Loucy (cell line): ENCODE measurements at regions not wholly inside any gene's neighbourhood (a gene's known extent, or its start where the extent isn't known, plus 50 kb on each side); places are given as distances from the start of the nearest gene placed in this dataset.

Experiments
- H2AFZ ChIP-seq: fragments of 200-600 bp; sonication (generic); 2 replicates; pipeline ENCODE4 v1.6.0; 2016; ENCODE audit warnings: antibody characterized with exemption, mild to moderate bottlenecking, low read length, moderate library complexity
- H3F3A ChIP-seq: fragments of 200-600 bp; 2 replicates; pipeline ENCODE4 v1.6.0; 2016; ENCODE audit warnings: antibody characterized with exemption, low read depth, mild to moderate bottlenecking
- H3K27me3 ChIP-seq: fragments of 200-600 bp; sonication (generic); 2 replicates; pipeline ENCODE4 v1.6.1; 2014; ENCODE audit warnings: low read length, mild to moderate bottlenecking; ENCODE audit not compliant: insufficient read depth, poor library complexity, severe bottlenecking
- H3K36me3 ChIP-seq: fragments of 200-600 bp; sonication (generic); 2 replicates; pipeline ENCODE4 v1.6.1; 2016; ENCODE audit warnings: low read length; ENCODE audit not compliant: insufficient read depth
- H3K4me1 ChIP-seq: fragments of 200-600 bp; sonication (generic); 2 replicates; pipeline ENCODE4 v1.5.1; 2014; ENCODE audit warnings: low read length, mild to moderate bottlenecking; ENCODE audit not compliant: insufficient read depth, poor library complexity, severe bottlenecking
- H3K4me2 ChIP-seq: fragments of 200-600 bp; sonication (generic); 2 replicates; pipeline ENCODE4 v1.6.0; 2014; ENCODE audit warnings: antibody characterized with exemption, low read length, low read depth, mild to moderate bottlenecking; ENCODE audit not compliant: poor library complexity, severe bottlenecking
- H3K4me3 ChIP-seq: fragments of 200-600 bp; sonication (generic); 2 replicates; pipeline ENCODE4 v1.5.1; 2014; ENCODE audit warnings: low read length, mild to moderate bottlenecking, mixed read lengths; ENCODE audit not compliant: poor library complexity, severe bottlenecking
- H3K79me2 ChIP-seq: fragments of 200-600 bp; sonication (generic); 2 replicates; pipeline ENCODE4 v1.6.1; 2014; ENCODE audit warnings: low read length; ENCODE audit not compliant: insufficient read depth
- H3K9ac ChIP-seq: fragments of 200-600 bp; sonication (generic); 2 replicates; pipeline ENCODE4 v1.6.0; 2014; ENCODE audit warnings: mild to moderate bottlenecking, low read depth, low read length, moderate library complexity; ENCODE audit not compliant: poor library complexity, severe bottlenecking
- H3K9me2 ChIP-seq: fragments of 200-600 bp; sonication (generic); replicated peaks from 2 replicates; pipeline ENCODE4 v1.6.1; 2016; ENCODE audit warnings: low read depth, low read length, mixed read lengths
- H3K9me3 ChIP-seq: fragments of 200-600 bp; sonication (generic); 2 replicates; pipeline ENCODE4 v1.6.1; 2014; ENCODE audit warnings: mild to moderate bottlenecking, antibody characterized with exemption, low read length, low read depth; ENCODE audit not compliant: insufficient read depth
- H4K20me1 ChIP-seq: fragments of 200-600 bp; sonication (generic); 2 replicates; pipeline ENCODE4 v1.6.0; 2014; ENCODE audit warnings: antibody characterized with exemption, low read length, mild to moderate bottlenecking; ENCODE audit not compliant: insufficient read depth, poor library complexity, severe bottlenecking
- EZH2phosphoT487 ChIP-seq: fragments of 200-600 bp; IDR thresholded peaks from 2 replicates; pipeline ENCODE4 v1.6.1; 2018; ENCODE audit warnings: antibody characterized with exemption, mild to moderate bottlenecking, moderate library complexity, borderline replicate concordance
- TF ChIP-seq, protein P1 (sequence below): fragments of 200-600 bp; sonication (generic); conservative IDR thresholded peaks from 2 replicates; pipeline ENCODE4 v1.5.1; 2014; ENCODE audit warnings: mild to moderate bottlenecking, antibody characterized with exemption, low read length

DNA sequence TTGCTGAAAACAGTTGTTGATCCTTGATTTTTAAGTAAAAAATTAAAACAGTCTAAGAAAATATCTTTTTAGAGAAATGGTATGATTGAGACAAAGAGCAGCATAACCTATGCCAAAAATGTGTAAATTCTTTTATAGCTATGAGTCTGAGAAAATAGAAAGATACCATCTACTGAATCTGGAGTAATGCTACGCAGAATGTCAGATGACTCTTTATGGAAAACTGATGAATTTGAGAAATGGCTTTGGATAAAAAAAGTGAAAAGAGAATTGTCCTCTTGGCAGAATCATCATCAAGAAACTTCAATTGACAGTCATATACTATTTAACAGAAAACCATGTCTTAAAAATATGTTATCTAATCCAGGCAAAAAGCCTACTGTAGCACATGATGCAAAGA, 183.1 kb downstream of the FAT4 start:
- no peaks in the 10 kb centered on the region for H4K20me1 ChIP-seq
- no peak overlapping the region for H3K4me2 ChIP-seq
- H3K9me2 ChIP-seq: no peaks in the 10 kb centered on the region; the same call in 1 of the 2 replicates
- H3K4me3 ChIP-seq: no peak overlapping the region
- H3K27me3 ChIP-seq: no peaks in the 10 kb centered on the region
- no peak overlapping the region for H2AFZ ChIP-seq
- no peaks in the 10 kb centered on the region for H3K4me1 ChIP-seq
- no peak overlapping the region for H3K9ac ChIP-seq
- H3K79me2 ChIP-seq: no peaks in the 10 kb centered on the region
- H3K36me3 ChIP-seq: no peaks in the 10 kb centered on the region
- H3K9me3 ChIP-seq: no peaks in the 10 kb centered on the region
- H3F3A ChIP-seq: no peaks in the 10 kb centered on the region
- TF ChIP-seq, protein P1, sequence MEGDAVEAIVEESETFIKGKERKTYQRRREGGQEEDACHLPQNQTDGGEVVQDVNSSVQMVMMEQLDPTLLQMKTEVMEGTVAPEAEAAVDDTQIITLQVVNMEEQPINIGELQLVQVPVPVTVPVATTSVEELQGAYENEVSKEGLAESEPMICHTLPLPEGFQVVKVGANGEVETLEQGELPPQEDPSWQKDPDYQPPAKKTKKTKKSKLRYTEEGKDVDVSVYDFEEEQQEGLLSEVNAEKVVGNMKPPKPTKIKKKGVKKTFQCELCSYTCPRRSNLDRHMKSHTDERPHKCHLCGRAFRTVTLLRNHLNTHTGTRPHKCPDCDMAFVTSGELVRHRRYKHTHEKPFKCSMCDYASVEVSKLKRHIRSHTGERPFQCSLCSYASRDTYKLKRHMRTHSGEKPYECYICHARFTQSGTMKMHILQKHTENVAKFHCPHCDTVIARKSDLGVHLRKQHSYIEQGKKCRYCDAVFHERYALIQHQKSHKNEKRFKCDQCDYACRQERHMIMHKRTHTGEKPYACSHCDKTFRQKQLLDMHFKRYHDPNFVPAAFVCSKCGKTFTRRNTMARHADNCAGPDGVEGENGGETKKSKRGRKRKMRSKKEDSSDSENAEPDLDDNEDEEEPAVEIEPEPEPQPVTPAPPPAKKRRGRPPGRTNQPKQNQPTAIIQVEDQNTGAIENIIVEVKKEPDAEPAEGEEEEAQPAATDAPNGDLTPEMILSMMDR: no peak
- TF ChIP-seq EZH2phosphoT487: no peak

DNA sequence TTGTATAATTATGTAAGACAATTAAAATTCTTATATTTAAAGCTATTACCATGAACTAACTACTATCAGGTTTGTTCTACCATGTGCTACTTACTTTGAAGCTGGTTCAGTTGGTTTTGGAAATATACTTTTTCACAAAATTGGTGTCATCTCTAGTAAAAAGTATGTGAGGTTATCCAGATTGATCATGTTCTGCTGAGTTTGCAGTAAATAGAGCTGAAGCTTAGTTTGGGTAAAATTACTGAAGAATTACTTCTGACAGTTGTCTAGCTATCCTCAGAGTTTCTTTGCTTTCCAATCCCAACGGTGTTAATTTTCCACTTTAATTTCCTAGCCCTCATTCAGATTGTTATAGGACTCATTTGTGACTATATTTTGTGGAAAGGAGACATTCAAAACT, 184.2 kb downstream of the FAT4 start:
- Histone ChIP-seq H3K9me2 (no peaks in the 10 kb centered on the region; the same call in 1 of the 2 replicates), H3K36me3 (no peaks in the 10 kb centered on the region), H4K20me1 (no peaks in the 10 kb centered on the region), H3K27me3 (no peaks in the 10 kb centered on the region), H3F3A (no peaks in the 10 kb centered on the region), H3K9me3 (no peaks in the 10 kb centered on the region), H3K9ac (no peak overlapping the region), H3K4me1 (no peaks in the 10 kb centered on the region), H3K4me3 (no peak overlapping the region), H3K79me2 (no peaks in the 10 kb centered on the region), H3K4me2 (no peak overlapping the region), H2AFZ (no peak overlapping the region)
- TF ChIP-seq, protein P1: no peak
- TF ChIP-seq EZH2phosphoT487: no peak

DNA sequence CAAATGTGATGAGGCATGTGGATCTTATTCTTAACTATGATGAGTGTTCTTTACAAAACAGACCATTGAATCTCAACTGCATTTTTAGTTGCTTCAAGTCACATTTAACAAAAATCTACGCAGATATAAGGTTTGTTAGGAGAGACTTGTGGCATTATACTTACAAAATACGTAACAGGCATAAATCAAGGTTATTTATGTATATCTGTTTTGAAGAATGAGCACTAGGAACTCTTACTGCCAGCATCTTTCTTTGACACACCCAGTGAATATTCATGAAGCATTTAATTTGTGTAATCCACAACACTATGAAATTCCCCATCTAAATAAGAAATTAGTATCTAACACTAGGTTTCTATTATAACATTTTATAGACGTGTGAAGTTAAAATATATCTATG, 186.3 kb downstream of the FAT4 start:
- no peak overlapping the region for H3K9ac ChIP-seq
- H3K9me3 ChIP-seq: no peaks in the 10 kb centered on the region
- H3K79me2 ChIP-seq: no peaks in the 10 kb centered on the region
- H3K27me3 ChIP-seq: no peaks in the 10 kb centered on the region
- H3K4me1 ChIP-seq: no peaks in the 10 kb centered on the region
- no peak overlapping the region for H3K4me2 ChIP-seq
- no peaks in the 10 kb centered on the region for H4K20me1 ChIP-seq
- no peak overlapping the region for H3K4me3 ChIP-seq
- H2AFZ ChIP-seq: no peak overlapping the region
- no peaks in the 10 kb centered on the region for H3F3A ChIP-seq
- H3K9me2 ChIP-seq: no peaks in the 10 kb centered on the region
- TF ChIP-seq, protein P1: no peak
- no peak for TF ChIP-seq EZH2phosphoT487
- H3K36me3 ChIP-seq: no peaks in the 10 kb centered on the region
